IPS-NIHi7 (cell line): ENCODE measurements at regions not wholly inside any gene's neighbourhood (a gene's known extent, or its start where the extent isn't known, plus 50 kb on each side); places are given as distances from the start of the nearest gene placed in this dataset.

ENCODE experiments used
- DNase-seq: peaks from one replicate; pipeline ENCODE4 v3.0.0; 2012; ENCODE audit warnings: mixed read lengths; ENCODE audit errors: extremely low spot score

DNA sequence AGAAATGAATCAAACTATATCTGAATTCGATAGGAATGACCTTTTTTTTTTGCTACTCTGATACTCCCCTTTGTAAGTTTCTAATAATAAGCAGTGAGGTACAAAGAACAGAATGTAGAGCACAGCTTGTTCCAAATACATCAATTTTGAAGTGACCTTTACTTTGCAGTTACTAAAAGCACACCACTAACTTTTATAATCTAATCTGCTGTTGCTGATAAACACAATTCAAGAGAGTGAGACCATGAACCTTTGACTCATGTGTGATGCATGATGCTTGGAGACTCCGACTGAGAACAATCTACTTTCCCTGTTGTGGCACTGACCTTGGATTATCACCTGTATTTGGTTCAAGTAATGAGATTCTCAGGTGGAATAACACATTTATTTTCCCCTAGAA lies 91.6 kb upstream of the GNPDA2 start:
- no peak for DNase-seq

GRCh38 chr4:44806071-44806470 lies 79.7 kb upstream of the GNPDA2 start:
- DNase-seq = no peak

- no peak for DNase-seq
These were observed 77.9 kb upstream of the GNPDA2 start for GRCh38 chr4:44804301-44804700.

GRCh38 chr4:44801384-44801783 lies 75.0 kb upstream of the GNPDA2 start:
- no peak for DNase-seq

DNA sequence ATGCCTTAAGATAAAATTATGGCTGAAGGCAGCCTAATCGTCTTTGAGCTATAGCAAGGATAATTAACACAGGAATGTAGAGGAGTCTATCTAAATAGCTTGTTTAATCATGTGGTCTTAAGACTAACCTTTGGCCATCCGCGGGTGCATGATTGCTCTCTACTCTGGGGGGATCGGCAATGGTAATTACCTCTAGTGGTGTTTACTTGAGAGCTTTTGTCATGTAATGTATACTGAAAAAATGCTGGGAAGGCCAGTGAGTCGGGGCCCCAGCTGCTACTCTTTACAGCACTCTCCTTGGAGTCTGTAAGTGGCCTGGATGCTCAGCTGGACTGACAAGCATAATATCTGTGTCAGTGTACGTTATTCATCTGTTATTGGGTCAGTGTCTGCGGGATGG lies 65.5 kb upstream of the GNPDA2 start:
- no peak for DNase-seq

- no peak for DNase-seq
These were observed 50.8 kb upstream of the GNPDA2 start for GRCh38 chr4:44777115-44777514.
